Mesendoderm (in vitro differentiated cells): ENCODE measurements at regions not wholly inside any gene's neighbourhood (a gene's known extent, or its start where the extent isn't known, plus 50 kb on each side); places are given as distances from the start of the nearest gene placed in this dataset.

Experiments used
- DNase-seq: peaks from one replicate; pipeline ENCODE4 v3.0.0; 2013
- H2AK5ac ChIP-seq: 2 replicates; pipeline ENCODE4 v1.6.1; 2013; ENCODE audit warnings: low read length, inconsistent platforms
- H2BK120ac ChIP-seq: 2 replicates; pipeline ENCODE4 v1.6.1; 2013; ENCODE audit warnings: low read depth, mild to moderate bottlenecking, low read length, moderate library complexity, mixed read lengths
- H2BK15ac ChIP-seq: replicated peaks from 2 replicates; pipeline ENCODE4 v1.6.1; 2013; ENCODE audit warnings: low read depth, mild to moderate bottlenecking, moderate library complexity
- H2BK5ac ChIP-seq: 2 replicates; pipeline ENCODE4 v1.6.1; 2013; ENCODE audit warnings: low read length, inconsistent platforms
- H3K18ac ChIP-seq: 2 replicates; pipeline ENCODE4 v1.6.1; 2013; ENCODE audit warnings: mild to moderate bottlenecking, low read length, mixed read lengths
- H3K23ac ChIP-seq: one replicate; pipeline ENCODE4 v1.6.1; 2013; ENCODE audit warnings: low read length
- H3K27ac ChIP-seq: 2 replicates; pipeline ENCODE4 v1.5.1; 2013; ENCODE audit warnings: low read depth, mild to moderate bottlenecking, inconsistent platforms, low read length, moderate library complexity
- H3K27me3 ChIP-seq: 2 replicates; pipeline ENCODE4 v1.6.1; 2013; ENCODE audit warnings: low read length, control low read depth, mild to moderate bottlenecking, inconsistent platforms; ENCODE audit not compliant: insufficient read depth, poor library complexity
- H3K36me3 ChIP-seq: 2 replicates; pipeline ENCODE4 v1.6.1; 2013; ENCODE audit warnings: low read length, inconsistent platforms; ENCODE audit not compliant: control insufficient read depth, insufficient read depth
- H3K4ac ChIP-seq: one replicate; pipeline ENCODE4 v1.6.1; 2013; ENCODE audit warnings: low read depth, mild to moderate bottlenecking, low read length, moderate library complexity
- H3K4me1 ChIP-seq: 2 replicates; pipeline ENCODE4 v1.6.1; 2013; ENCODE audit warnings: low read depth, low read length, inconsistent platforms; ENCODE audit not compliant: control insufficient read depth
- H3K4me2 ChIP-seq: 2 replicates; pipeline ENCODE4 v1.6.1; 2013; ENCODE audit warnings: low read length
- H3K4me3 ChIP-seq: 2 replicates; pipeline ENCODE4 v1.5.1; 2013; ENCODE audit warnings: mild to moderate bottlenecking, low read length
- H3K56ac ChIP-seq: one replicate; pipeline ENCODE4 v1.6.1; 2013; ENCODE audit warnings: low read length
- H3K79me1 ChIP-seq: 2 replicates; pipeline ENCODE4 v1.6.1; 2013; ENCODE audit warnings: low read length, inconsistent platforms
- H3K79me2 ChIP-seq: 2 replicates; pipeline ENCODE4 v1.6.1; 2013; ENCODE audit warnings: mild to moderate bottlenecking, low read length; ENCODE audit not compliant: control insufficient read depth, insufficient read depth
- H3K9ac ChIP-seq: 2 replicates; pipeline ENCODE4 v1.6.1; 2013; ENCODE audit warnings: low read length, inconsistent platforms
- H4K5ac ChIP-seq: one replicate; pipeline ENCODE4 v1.6.1; 2013; ENCODE audit warnings: low read length
- H4K8ac ChIP-seq: one replicate; pipeline ENCODE4 v1.6.1; 2013; ENCODE audit warnings: low read depth, mild to moderate bottlenecking, control low read depth, low read length, moderate library complexity
- WGBS: extraction: QIAGEN DNeasy Blood & Tissue Kit; methylation state at CpG from one replicate; pipeline ENCODE4 v1.1.7; 2013; ENCODE audit warnings: low lambda C conversion rate, missing lambda C conversion rate; ENCODE audit not compliant: insufficient coverage; ENCODE audit errors: extremely low coverage; 5-methylcytosine and 5-hydroxymethylcytosine counted together

DNA sequence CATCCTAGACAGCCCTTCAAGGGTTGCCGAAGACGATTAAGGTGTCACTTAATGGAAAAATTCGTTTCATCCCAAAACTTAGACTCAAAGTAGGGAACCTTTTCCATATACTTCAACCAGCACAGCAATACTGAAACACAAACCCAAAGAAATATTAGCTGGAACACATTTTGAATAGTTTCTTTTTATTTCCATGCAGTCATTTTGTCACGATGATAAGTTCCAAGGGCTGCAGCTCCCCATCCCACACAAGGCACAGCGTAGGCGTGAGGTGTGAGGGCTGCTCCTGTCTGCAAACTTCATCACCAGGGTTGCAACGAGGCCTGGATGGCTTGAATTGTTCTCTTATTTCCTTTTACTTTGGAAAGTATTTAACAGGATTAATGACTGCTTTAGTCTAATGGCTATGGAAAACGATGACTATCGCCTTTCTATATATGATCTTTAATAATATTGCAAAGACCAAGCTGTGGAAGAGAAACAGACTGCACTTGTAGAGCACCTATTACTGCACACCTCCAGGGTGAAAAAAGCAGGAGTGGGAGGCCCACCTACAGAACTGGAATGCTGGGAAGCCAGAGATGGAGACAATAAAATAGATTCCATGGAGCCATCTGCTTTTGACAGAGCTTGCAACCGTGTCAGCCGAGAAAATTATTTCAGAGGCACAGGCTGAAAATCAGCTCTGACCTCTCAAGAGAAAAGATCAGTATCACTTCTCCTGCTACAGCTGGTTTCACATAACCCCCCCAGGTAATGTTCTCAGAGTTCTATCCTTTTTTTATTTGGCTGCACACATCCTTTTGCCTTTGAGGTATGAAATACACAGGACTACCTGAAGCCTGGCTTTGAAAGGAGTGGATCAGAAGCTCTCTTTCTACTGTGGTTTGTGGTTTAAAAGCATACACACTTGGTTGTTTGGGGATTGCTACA is 274.5 kb upstream of the NBEA start:
- Histone ChIP-seq H4K5ac (no peak overlapping the region), H3K9ac (no peak overlapping the region), H2AK5ac (no peak overlapping the region), H2BK5ac (no peak overlapping the region), H3K23ac (no peak overlapping the region), H3K4me1 (no peaks in the 10 kb centered on the region), H3K4me2 (no peak overlapping the region), H4K8ac (no peak overlapping the region), H3K36me3 (no peaks in the 10 kb centered on the region), H3K4me3 (no peak overlapping the region), H3K79me1 (no peaks in the 10 kb centered on the region), H3K4ac (no peak overlapping the region), H3K56ac (no peak overlapping the region), H3K27ac (no peak overlapping the region), H3K79me2 (no peaks in the 10 kb centered on the region), H3K27me3 (no peaks in the 10 kb centered on the region), H2BK15ac (no peak overlapping the region), H2BK120ac (no peak overlapping the region), H3K18ac (no peak overlapping the region)
- WGBS: no CpG with 5 or more reads among the region's 11 CpGs
- DNase-seq: no peak

DNA sequence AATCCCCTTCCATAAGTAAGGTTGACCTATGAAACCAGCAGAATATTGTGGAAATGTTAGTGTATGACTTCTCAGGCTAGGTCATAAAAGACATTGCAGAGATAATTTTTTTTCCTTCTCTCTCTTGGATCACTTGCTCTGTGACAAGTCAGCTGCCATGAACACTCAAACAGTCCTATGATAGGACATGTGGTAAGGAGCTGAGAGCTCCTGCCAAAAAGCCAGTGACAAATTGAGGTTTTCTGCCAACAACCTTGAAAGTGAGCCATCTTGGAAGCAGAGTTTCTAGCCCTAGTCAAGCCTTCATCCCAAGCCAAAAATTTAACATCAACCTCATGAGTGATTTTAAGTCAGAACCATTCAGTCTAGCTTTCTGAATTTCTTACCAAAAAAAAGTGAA is 270.9 kb upstream of the NBEA start:
- Histone ChIP-seq H3K4me3 (no peak overlapping the region), H3K36me3 (no peaks in the 10 kb centered on the region), H3K23ac (no peak overlapping the region), H3K56ac (no peak overlapping the region), H2BK5ac (no peak overlapping the region), H2BK15ac (no peak overlapping the region), H3K27me3 (no peaks in the 10 kb centered on the region), H3K4me2 (no peak overlapping the region), H3K27ac (no peak overlapping the region), H4K5ac (no peak overlapping the region), H3K4me1 (no peaks in the 10 kb centered on the region), H3K18ac (no peak overlapping the region), H2BK120ac (no peak overlapping the region), H3K79me2 (no peaks in the 10 kb centered on the region), H3K9ac (no peak overlapping the region), H3K79me1 (no peaks in the 10 kb centered on the region), H4K8ac (no peak overlapping the region), H2AK5ac (no peak overlapping the region), H3K4ac (no peak overlapping the region)
- no peak for DNase-seq

DNA sequence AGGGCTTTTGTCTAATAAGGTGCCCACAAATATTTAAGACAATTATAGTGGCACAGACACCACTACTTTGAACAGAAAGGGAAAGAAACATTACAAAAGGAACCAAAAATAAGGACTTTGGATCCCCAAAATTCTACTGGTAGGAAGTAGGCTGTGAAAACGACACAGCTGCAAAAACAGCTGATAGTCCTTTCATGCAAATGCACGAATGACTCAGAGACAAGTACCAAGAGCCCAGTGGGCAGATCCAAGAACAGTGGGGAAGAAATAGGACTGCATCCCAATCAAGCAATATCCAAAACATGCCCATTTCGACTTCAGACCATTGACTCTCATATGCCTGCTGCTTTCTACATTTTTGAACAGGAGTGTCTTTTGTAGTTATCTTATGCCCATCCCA is 269.4 kb upstream of the NBEA start:
- H3K23ac ChIP-seq: no peak overlapping the region
- no peaks in the 10 kb centered on the region for H3K79me2 ChIP-seq
- H3K56ac ChIP-seq: no peak overlapping the region
- no peak overlapping the region for H3K4me2 ChIP-seq
- no peak overlapping the region for H2BK120ac ChIP-seq
- no CpG with 5 or more reads among the region's 3 CpGs for WGBS
- H3K9ac ChIP-seq: no peak overlapping the region
- H4K8ac ChIP-seq: no peak overlapping the region
- no peak overlapping the region for H3K4ac ChIP-seq
- no peak overlapping the region for H3K27ac ChIP-seq
- no peaks in the 10 kb centered on the region for H3K4me1 ChIP-seq
- peak; percentile 6 for DNase-seq
- no peak overlapping the region for H3K4me3 ChIP-seq
- H2BK15ac ChIP-seq: no peak overlapping the region
- no peaks in the 10 kb centered on the region for H3K79me1 ChIP-seq
- H3K27me3 ChIP-seq: no peaks in the 10 kb centered on the region
- H4K5ac ChIP-seq: no peak overlapping the region
- H3K36me3 ChIP-seq: no peaks in the 10 kb centered on the region
- no peak overlapping the region for H2AK5ac ChIP-seq
- H2BK5ac ChIP-seq: no peak overlapping the region
- H3K18ac ChIP-seq: no peak overlapping the region

DNA sequence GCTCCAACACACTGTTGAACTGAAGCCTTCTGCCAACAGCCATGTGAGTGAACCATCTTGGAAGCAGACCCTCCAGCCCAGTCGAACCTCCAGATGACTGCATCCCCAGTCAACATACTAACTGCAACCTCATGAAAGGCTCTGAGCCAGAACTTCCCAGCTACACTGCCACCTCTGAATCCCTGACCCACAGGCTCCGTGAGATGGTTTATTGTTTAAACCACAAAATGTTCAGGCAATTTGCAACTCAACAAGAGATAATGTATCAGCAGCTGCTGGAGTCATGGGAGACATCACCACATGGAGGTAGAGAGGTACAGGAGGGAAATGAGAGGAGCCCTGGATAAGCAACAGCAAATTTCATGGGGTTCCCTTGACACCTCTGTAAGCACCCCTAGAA is 266.4 kb upstream of the NBEA start:
- Histone ChIP-seq H3K4me2 (no peak overlapping the region), H3K56ac (no peak overlapping the region), H3K79me1 (no peaks in the 10 kb centered on the region), H3K27ac (no peak overlapping the region), H3K23ac (no peak overlapping the region), H3K9ac (no peak overlapping the region), H2BK120ac (no peak overlapping the region), H2BK15ac (no peak overlapping the region), H3K4me3 (no peak overlapping the region), H2AK5ac (no peak overlapping the region), H3K79me2 (no peaks in the 10 kb centered on the region), H3K4ac (no peak overlapping the region), H4K5ac (no peak overlapping the region), H3K18ac (no peak overlapping the region), H3K27me3 (no peaks in the 10 kb centered on the region), H4K8ac (no peak overlapping the region), H3K4me1 (no peaks in the 10 kb centered on the region), H2BK5ac (no peak overlapping the region), H3K36me3 (no peaks in the 10 kb centered on the region)
- no CpG with 5 or more reads among the region's 2 CpGs for WGBS
- no peak for DNase-seq

DNA sequence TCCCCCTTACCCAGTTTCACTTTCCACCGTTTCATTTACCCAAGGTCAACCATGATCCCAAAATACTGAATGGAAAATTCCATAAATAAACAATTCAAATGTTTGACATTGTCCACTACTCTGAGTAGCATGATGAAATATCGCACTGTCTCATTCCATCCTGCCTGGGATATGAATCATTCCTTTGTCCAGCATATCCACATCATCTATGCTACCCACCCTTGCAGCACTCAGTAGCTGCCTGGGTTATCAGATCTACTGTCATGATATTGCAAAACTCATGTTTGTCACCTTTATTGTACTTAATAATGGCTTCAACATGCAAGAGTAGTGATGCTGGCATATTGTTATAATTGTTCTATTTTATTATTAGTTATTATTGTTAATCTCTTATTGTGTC is 263.9 kb upstream of the NBEA start:
- H3K18ac ChIP-seq: no peak overlapping the region
- H2BK15ac ChIP-seq: no peak overlapping the region
- H3K9ac ChIP-seq: no peak overlapping the region
- no CpG with 5 or more reads among the region's 2 CpGs for WGBS
- H3K79me2 ChIP-seq: no peaks in the 10 kb centered on the region
- no peak for DNase-seq
- H3K4me2 ChIP-seq: no peak overlapping the region
- H3K4me3 ChIP-seq: no peak overlapping the region
- H2BK5ac ChIP-seq: no peak overlapping the region
- H3K27ac ChIP-seq: no peak overlapping the region
- no peak overlapping the region for H3K56ac ChIP-seq
- no peak overlapping the region for H4K8ac ChIP-seq
- H2BK120ac ChIP-seq: no peak overlapping the region
- H3K4me1 ChIP-seq: no peaks in the 10 kb centered on the region
- no peak overlapping the region for H2AK5ac ChIP-seq
- H3K27me3 ChIP-seq: no peaks in the 10 kb centered on the region
- H3K23ac ChIP-seq: no peak overlapping the region
- H3K79me1 ChIP-seq: no peaks in the 10 kb centered on the region
- no peaks in the 10 kb centered on the region for H3K36me3 ChIP-seq
- H3K4ac ChIP-seq: no peak overlapping the region
- H4K5ac ChIP-seq: no peak overlapping the region
